A549 (cell line): ENCODE measurements at regions not wholly inside any gene's neighbourhood (a gene's known extent, or its start where the extent isn't known, plus 50 kb on each side); places are given as distances from the start of the nearest gene placed in this dataset.

Source experiments
- ATAC-seq, 2 experiments: fragments of 200-7000 bp in 1 of 2; fragments of >200 bp in 1 of 2; cut with Nextera tagmentation in 1 of 2; cut with Tn5 transposase in 1 of 2; 3 replicates each; pipeline versions ENCODE4 v1.8.0 to v1.9.1; 2018 to 2020; ENCODE audit warnings: mild to moderate bottlenecking in 1 of 2, moderate library complexity in 1 of 2
- CTCF ChIA-PET: fragments of 300-600 bp; sonication (Branson Sonifier 250); formaldehyde crosslinking; extraction: SDS; loops from one replicate; lab custom pipeline; 2021; ENCODE audit warnings: antibody characterized with exemption, inconsistent platforms; lab: Yijun Ruan, JAX
- POLR2A ChIA-PET: fragments of 350-600 bp; formaldehyde crosslinking; extraction: SDS; loops from one replicate; lab custom pipeline; 2021; ENCODE audit warnings: antibody characterized with exemption, inconsistent platforms; lab: Yijun Ruan, JAX
- DNase-seq, 2 experiments: peaks; one replicate each; pipeline versions ENCODE4 v3.0.0 to v3.0.0-alpha.2; 2011 to 2016; ENCODE audit warnings: low read depth in 1 of 2, low spot score in 1 of 2
- FAIRE-seq: peaks from 2 replicates; lab custom pipeline; 2011; peaks lifted over from hg19 to GRCh38; lab: Jason Lieb, UNC
- H3K27ac ChIP-seq, 2 experiments: fragments of >200 bp; sonication (Bioruptor Twin); formaldehyde crosslinking; 3 replicates each; pipeline ENCODE4 v1.5.1; 2016 to 2017
- H3K4me1 ChIP-seq: fragments of >200 bp; sonication (Bioruptor Twin); formaldehyde crosslinking; 3 replicates; pipeline ENCODE4 v1.6.1; 2016
- H3K4me2 ChIP-seq: fragments of >200 bp; sonication (Bioruptor Twin); formaldehyde crosslinking; 3 replicates; pipeline ENCODE4 v1.6.1; 2016
- H3K4me3 ChIP-seq: fragments of >200 bp; sonication (Bioruptor Twin); formaldehyde crosslinking; 3 replicates; pipeline ENCODE4 v1.5.1; 2016
- H3K9me3 ChIP-seq: fragments of >200 bp; sonication (Bioruptor Twin); formaldehyde crosslinking; 3 replicates; pipeline ENCODE4 v1.6.1; 2016
- ATOH8 ChIP-seq: fragments of 250-450 bp; sonication (Bioruptor Pico); IDR thresholded peaks from 2 replicates; pipeline ENCODE4 v1.5.0; 2020; ENCODE audit warnings: low read depth, mild to moderate bottlenecking, moderate library complexity
- BHLHE40 ChIP-seq: IDR thresholded peaks from 2 replicates; pipeline ENCODE4 v1.6.1; 2012; ENCODE audit warnings: low read depth, low read length, inconsistent platforms
- CBX8 ChIP-seq: fragments of 200-600 bp; sonication (generic); IDR thresholded peaks from 2 replicates; pipeline ENCODE4 v1.6.1; 2016
- CEBPB ChIP-seq, 2 experiments: fragments of >200 bp in 1 of 2; sonication (Bioruptor Twin) in 1 of 2; formaldehyde crosslinking in 1 of 2; IDR thresholded peaks; 2 replicates each; pipeline ENCODE4 v1.6.1; 2012 to 2016
- CTCF ChIP-seq: fragments of >200 bp; sonication (Bioruptor Twin); formaldehyde crosslinking; IDR thresholded peaks from 3 replicates; pipeline ENCODE4 v1.5.1; 2016
- EHF ChIP-seq: fragments of 250-450 bp; sonication (Bioruptor Pico); IDR thresholded peaks from 2 replicates; pipeline ENCODE4 v1.5.0; 2020; ENCODE audit warnings: mild to moderate bottlenecking
- ELK1 ChIP-seq: fragments of 150-350 bp; IDR thresholded peaks from 2 replicates; pipeline ENCODE4 v1.6.1; 2014; ENCODE audit warnings: low read depth, mild to moderate bottlenecking, low read length
- EP300 ChIP-seq, 2 experiments: fragments of >200 bp; sonication (Bioruptor Twin); formaldehyde crosslinking; IDR thresholded peaks; 2 replicates in 1 of 2; 3 replicates in 1 of 2; pipeline ENCODE4 v1.6.1; 2016 to 2017
- ESRRA ChIP-seq: fragments of 150-350 bp; IDR thresholded peaks from 2 replicates; pipeline ENCODE4 v1.6.1; 2014; ENCODE audit warnings: mild to moderate bottlenecking, low read length, borderline replicate concordance
- FOSB ChIP-seq: fragments of 250-450 bp; sonication (Bioruptor Pico); IDR thresholded peaks from 2 replicates; pipeline ENCODE4 v1.5.0; 2020; ENCODE audit warnings: mild to moderate bottlenecking, moderate library complexity
- FOSL2 ChIP-seq, 2 experiments: fragments of 450-650 bp in 1 of 2; fragments of >200 bp in 1 of 2; sonication (Bioruptor Twin) in 1 of 2; formaldehyde crosslinking; IDR thresholded peaks; 2 replicates each; pipeline versions ENCODE4 v1.5.0 to v1.6.1; 2016 to 2020; ENCODE audit warnings: mild to moderate bottlenecking in 1 of 2, moderate library complexity in 1 of 2
- HEYL ChIP-seq: fragments of 250-450 bp; sonication (Bioruptor Pico); IDR thresholded peaks from 2 replicates; pipeline ENCODE4 v1.8.0; 2021; ENCODE audit warnings: mild to moderate bottlenecking, moderate library complexity
- HOXA7 ChIP-seq: fragments of 250-450 bp; sonication (Bioruptor Pico); IDR thresholded peaks from 2 replicates; pipeline ENCODE4 v1.5.0; 2020; ENCODE audit warnings: mild to moderate bottlenecking, moderate library complexity
- HOXB13 ChIP-seq: fragments of 250-450 bp; sonication (Bioruptor Pico); IDR thresholded peaks from 2 replicates; pipeline ENCODE4 v1.5.0; 2020; ENCODE audit warnings: low read depth, mild to moderate bottlenecking, moderate library complexity
- JUN ChIP-seq, 2 experiments: fragments of >200 bp; sonication (Bioruptor Twin); formaldehyde crosslinking; IDR thresholded peaks; 2 replicates in 1 of 2; 3 replicates in 1 of 2; pipeline ENCODE4 v1.6.1; 2016 to 2017
- JUNB ChIP-seq: fragments of >200 bp; sonication (Bioruptor Twin); formaldehyde crosslinking; IDR thresholded peaks from 2 replicates; pipeline ENCODE4 v1.6.1; 2016
- MAZ ChIP-seq: fragments of 150-350 bp; IDR thresholded peaks from 2 replicates; pipeline ENCODE4 v1.6.1; 2014; ENCODE audit warnings: antibody characterized with exemption, low read depth, low read length, borderline replicate concordance
- NFE2L2 ChIP-seq: fragments of 150-350 bp; conservative IDR thresholded peaks from 2 replicates; pipeline ENCODE4 v1.6.1; 2014; ENCODE audit warnings: low read length
- RARB ChIP-seq: fragments of 250-450 bp; sonication (Bioruptor Pico); IDR thresholded peaks from 2 replicates; pipeline ENCODE4 v1.8.0; 2021; ENCODE audit warnings: mild to moderate bottlenecking, moderate library complexity
- RCOR1 ChIP-seq: fragments of 150-350 bp; IDR thresholded peaks from 2 replicates; pipeline ENCODE4 v1.6.1; 2014; ENCODE audit warnings: antibody characterized with exemption, low read length, low read depth
- REST ChIP-seq: fragments of 200-600 bp; sonication (generic); IDR thresholded peaks from 2 replicates; pipeline ENCODE4 v1.6.1; 2016; ENCODE audit warnings: antibody characterized with exemption, mild to moderate bottlenecking, moderate library complexity
- RFX5 ChIP-seq: fragments of 450-650 bp; IDR thresholded peaks from 2 replicates; pipeline ENCODE4 v1.7.1; 2014; ENCODE audit warnings: antibody characterized with exemption, mild to moderate bottlenecking, moderate library complexity
- SMC3 ChIP-seq: fragments of >200 bp; sonication (Bioruptor Twin); formaldehyde crosslinking; IDR thresholded peaks from 3 replicates; pipeline ENCODE4 v1.6.1; 2018; ENCODE audit warnings: inconsistent platforms
- TFCP2L1 ChIP-seq: fragments of 250-450 bp; sonication (Bioruptor Pico); IDR thresholded peaks from 2 replicates; pipeline ENCODE4 v1.5.0; 2021; ENCODE audit warnings: mild to moderate bottlenecking
- USF2 ChIP-seq: fragments of 450-650 bp; IDR thresholded peaks from 2 replicates; pipeline ENCODE4 v1.6.1; 2014; ENCODE audit warnings: antibody characterized with exemption
- ZFP36 ChIP-seq: fragments of 450-650 bp; IDR thresholded peaks from 2 replicates; pipeline ENCODE4 v1.6.1; 2014; ENCODE audit warnings: borderline replicate concordance; ENCODE audit not compliant: partially characterized antibody
- ZSCAN20 ChIP-seq: fragments of 250-450 bp; sonication (Bioruptor Pico); IDR thresholded peaks from 2 replicates; pipeline ENCODE4 v1.8.0; 2022; ENCODE audit warnings: mild to moderate bottlenecking, moderate library complexity
- WGBS: methylation state at CpG from one replicate; pipeline ENCODE4 v1.1.6; 2017; ENCODE audit errors: missing lambda C conversion rate; 5-methylcytosine and 5-hydroxymethylcytosine counted together

GRCh38 chr12:87202189-87202588 is 827.0 kb downstream of the C12orf50 start:
- H3K4me2 ChIP-seq, result no peak overlapping the region
- CTCF ChIA-PET, result interaction anchor here (1.3 kb wide), 1 partner anchor 646 kb away, joined by 3 read pairs; no protein-coding TSS in a partner anchor
- no peaks in the 10 kb centered on the region for H3K9me3 ChIP-seq
- TF ChIP-seq TFCP2L1 (CRISPR knock-in tag) (no peak), HOXB13 (no peak), HEYL (CRISPR knock-in tag) (no peak), CBX8 (no peak), SMC3 (no peak), BHLHE40 (no peak), FOSB (CRISPR knock-in tag) (no peak), ELK1 (no peak), CEBPB (IDR thresholded peaks at IDR 0.05) (no peak), JUNB (no peak), RFX5 (no peak), ESRRA (no peak), REST (no peak), MAZ (no peak), CTCF (no peak), ZSCAN20 (CRISPR knock-in tag) (no peak), NFE2L2 (no peak), EP300 (IDR thresholded peaks at IDR 0.05) (no peak), EHF (CRISPR knock-in tag) (no peak)
- FAIRE-seq (no peak), ATAC-seq (no peak), DNase-seq (no peak)
- no peak overlapping the region for H3K27ac ChIP-seq
- no peak overlapping the region for H3K4me3 ChIP-seq
- WGBS, result 89% methylated on average over 2 of the region's 2 CpGs
- POLR2A ChIA-PET, result no interaction called here
- no peaks in the 10 kb centered on the region for H3K4me1 ChIP-seq

- ATAC-seq, result no peak
- TF ChIP-seq BHLHE40 (no peak), HOXB13 (no peak), HOXA7 (no peak), ELK1 (no peak), FOSL2 (IDR thresholded peaks at IDR 0.05) (no peak), FOSL2 (CRISPR knock-in tag; IDR thresholded peaks at IDR 0.05) (no peak), RCOR1 (no peak), SMC3 (no peak), ZFP36 (no peak), CTCF (no peak), JUN (IDR thresholded peaks at IDR 0.05) (no peak), ATOH8 (CRISPR knock-in tag) (no peak), ESRRA (no peak), RARB (CRISPR knock-in tag) (no peak), USF2 (no peak)
These were observed 827.6 kb downstream of the C12orf50 start for GRCh38 chr12:87201598-87201997.

More at GRCh38 chr12:87201598-87201997, 827.6 kb downstream of the C12orf50 start:
- no peaks in the 10 kb centered on the region for H3K4me1 ChIP-seq
- no peaks in the 10 kb centered on the region for H3K9me3 ChIP-seq
- no peak for FAIRE-seq
- H3K27ac ChIP-seq, result no peak overlapping the region
- no peak for DNase-seq
- ChIA-PET CTCF (no interaction called here), POLR2A (no interaction called here)
- no peak overlapping the region for H3K4me3 ChIP-seq
- no peak overlapping the region for H3K4me2 ChIP-seq
